ENCODE measurements at regions not wholly inside any gene's neighbourhood (a gene's known extent, or its start where the extent isn't known, plus 50 kb on each side); places are given as distances from the start of the nearest gene placed in this dataset.

- intact Hi-C loops (cut with DNase I; ENCODE audit: low total_unique reads), result no loop called here
- no peaks in the 10 kb centered on the region for H3K27me3 ChIP-seq
- TF ChIP-seq CTCF (IDR thresholded peaks at IDR 0.05 in 4 of 5, conservative IDR thresholded peaks at IDR 0.05 in 1 of 5), result no peak
- no peak for TF ChIP-seq POLR2A (IDR thresholded peaks at IDR 0.05)
- no peaks in the 10 kb centered on the region for H3K36me3 ChIP-seq
- DNase-seq, result no peak
- no peak overlapping the region for H3K27ac ChIP-seq
- no peaks in the 10 kb centered on the region for H3K4me1 ChIP-seq
- no peak overlapping the region for H3K4me3 ChIP-seq
- H3K9me3 ChIP-seq, result no peaks in the 10 kb centered on the region
- no peak for ATAC-seq
- in situ Hi-C loops (cut with MboI; ENCODE audit: low sequenced_read_pairs in 4 of 4), result no loop called here
These were observed 212.4 kb downstream of the URI1 start for GRCh38 chr19:30154410-30154809.

- in situ Hi-C loops (cut with MboI; ENCODE audit: low sequenced_read_pairs in 4 of 4), result no loop called here
These were observed 213.6 kb downstream of the URI1 start for GRCh38 chr19:30155381-30156200.

DNA sequence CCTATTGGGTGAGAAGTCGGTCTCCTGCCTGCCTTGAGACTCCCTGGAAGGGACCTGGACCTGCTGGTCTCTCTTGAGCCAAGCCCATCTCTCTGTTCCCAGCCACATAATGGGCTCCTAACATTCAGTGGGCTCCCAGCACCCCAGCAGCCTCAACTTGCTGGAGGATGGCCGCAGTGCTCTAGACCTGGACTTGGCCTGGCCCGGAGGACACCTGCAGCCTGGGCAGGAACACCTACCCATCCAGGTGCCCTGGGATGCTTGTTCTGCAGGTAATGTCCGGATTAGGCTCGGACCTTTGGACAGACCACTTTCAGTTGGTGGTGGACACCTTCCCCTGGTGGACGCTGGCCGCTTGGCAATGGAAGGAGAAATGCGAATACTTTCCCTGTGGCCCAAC, 214.6 kb downstream of the URI1 start:
- intact Hi-C loops (cut with DNase I; ENCODE audit: low total_unique reads), result no loop called here
- DNase-seq (no peak), ATAC-seq (no peak)
- TF ChIP-seq CTCF (IDR thresholded peaks at IDR 0.05 in 4 of 5, conservative IDR thresholded peaks at IDR 0.05 in 1 of 5) (no peak), POLR2A (IDR thresholded peaks at IDR 0.05) (no peak)
- Histone ChIP-seq H3K4me1 (no peaks in the 10 kb centered on the region), H3K4me3 (no peak overlapping the region), H3K27ac (no peak overlapping the region), H3K36me3 (no peaks in the 10 kb centered on the region), H3K27me3 (no peaks in the 10 kb centered on the region), H3K9me3 (no peaks in the 10 kb centered on the region)
- in situ Hi-C loops (cut with MboI; ENCODE audit: low sequenced_read_pairs in 4 of 4), result no loop called here

More at GRCh38 chr19:30155381-30156200, 213.6 kb downstream of the URI1 start:
- Histone ChIP-seq H3K36me3 (no peaks in the 10 kb centered on the region), H3K9me3 (no peaks in the 10 kb centered on the region), H3K4me3 (no peak overlapping the region), H3K27me3 (no peaks in the 10 kb centered on the region), H3K27ac (no peak overlapping the region), H3K4me1 (no peaks in the 10 kb centered on the region)
- ATAC-seq (no peak), DNase-seq (no peak)
- TF ChIP-seq CTCF (IDR thresholded peaks at IDR 0.05 in 4 of 5, conservative IDR thresholded peaks at IDR 0.05 in 1 of 5), result no peak
- no peak for TF ChIP-seq POLR2A (IDR thresholded peaks at IDR 0.05)
- intact Hi-C loops (cut with DNase I; ENCODE audit: low total_unique reads), result no loop called here

GRCh38 chr19:30158067-30158892, 213.9 kb upstream of the ZNF536 start:
- no peak overlapping the region for H3K27ac ChIP-seq
- TF ChIP-seq POLR2A (IDR thresholded peaks at IDR 0.05), result no peak
- no peak for TF ChIP-seq CTCF (IDR thresholded peaks at IDR 0.05 in 4 of 5, conservative IDR thresholded peaks at IDR 0.05 in 1 of 5)
- no peak for ATAC-seq
- DNase-seq, result no peak
- intact Hi-C loops (cut with DNase I; ENCODE audit: low total_unique reads), result no loop called here
- no peak overlapping the region for H3K4me3 ChIP-seq
- no peaks in the 10 kb centered on the region for H3K4me1 ChIP-seq
- in situ Hi-C loops (cut with MboI; ENCODE audit: low sequenced_read_pairs in 4 of 4), result no loop called here
- H3K9me3 ChIP-seq, result no peaks in the 10 kb centered on the region
- H3K27me3 ChIP-seq, result no peaks in the 10 kb centered on the region
- no peaks in the 10 kb centered on the region for H3K36me3 ChIP-seq

All from gastrocnemius medialis (tissue), 4 donors.